HG03457 (cell line): ENCODE measurements at regions not wholly inside any gene's neighbourhood (a gene's known extent, or its start where the extent isn't known, plus 50 kb on each side); places are given as distances from the start of the nearest gene placed in this dataset.
"Not testable (repeated sequence)": the region's sequence is repeated elsewhere in the genome, so short reads cannot be mapped to it uniquely, and the experiment has no call there.

ENCODE experiments used
- ATAC-seq: cut with Tn5 transposase; IDR thresholded peaks from one replicate; pipeline ENCODE4 v1.9.1; 2021; ENCODE audit warnings: moderate number of reproducible peaks; ENCODE audit not compliant: unreplicated experiment

DNA sequence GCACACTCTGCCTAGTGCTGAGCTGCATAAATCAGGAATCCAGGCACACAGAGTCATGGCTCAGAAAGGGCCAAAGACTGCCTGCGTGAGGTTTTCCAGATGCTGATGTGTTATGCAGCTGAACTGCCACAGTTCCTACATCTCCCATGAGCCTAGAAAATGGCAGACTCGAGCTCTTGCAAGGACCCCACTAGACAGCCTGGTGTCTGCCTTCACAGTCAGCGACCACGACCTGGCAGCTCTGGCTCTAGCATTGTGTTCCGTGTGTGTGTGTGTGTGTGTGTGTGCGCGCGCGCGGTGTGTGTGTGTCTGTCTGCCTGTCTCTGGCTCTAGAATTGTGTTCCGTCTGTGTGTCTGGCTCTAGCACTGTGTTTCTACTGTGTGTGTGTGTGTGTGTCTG is 203.6 kb upstream of the AGTR2 start:
- no peak for ATAC-seq

DNA sequence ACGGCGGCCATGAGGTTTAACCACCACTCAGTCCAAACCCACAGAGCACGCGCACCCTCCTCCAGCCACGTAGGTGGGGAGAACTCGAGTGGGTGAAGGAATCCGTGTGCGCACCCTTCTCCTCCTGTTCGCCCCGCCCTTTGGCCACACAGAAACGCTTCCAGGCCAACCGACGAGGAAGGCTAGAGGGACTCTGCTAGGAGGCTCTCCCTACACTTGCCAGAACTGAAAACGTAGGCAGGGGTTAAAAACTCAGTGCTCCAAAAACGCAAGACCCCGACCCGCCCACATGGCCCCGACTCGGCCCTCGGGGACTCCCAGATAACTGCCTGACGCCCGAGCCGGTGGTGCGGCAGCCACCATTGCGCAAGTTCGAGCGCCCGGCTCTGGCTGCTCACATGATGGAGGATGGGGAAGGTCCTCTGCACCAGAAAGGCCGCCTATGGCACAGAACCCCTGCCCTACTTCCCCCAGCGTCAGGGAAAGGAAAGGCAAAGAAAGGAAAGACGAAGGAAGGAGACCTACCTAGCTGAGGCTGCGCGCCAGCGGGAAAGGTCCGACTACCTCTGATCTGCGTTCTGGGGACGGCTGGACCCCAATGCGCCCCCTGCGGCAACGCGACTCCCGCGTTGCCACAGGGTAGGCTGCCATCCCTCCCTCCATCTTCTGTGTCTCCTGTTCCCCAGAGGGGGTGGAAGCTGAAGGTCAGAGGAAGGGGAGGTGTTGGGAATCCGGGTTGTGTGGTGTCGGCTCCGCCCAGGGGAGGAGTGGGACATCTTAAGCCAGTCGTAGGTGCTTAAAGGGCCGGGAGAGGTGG is 201.9 kb upstream of the AGTR2 start:
- no peak for ATAC-seq

DNA sequence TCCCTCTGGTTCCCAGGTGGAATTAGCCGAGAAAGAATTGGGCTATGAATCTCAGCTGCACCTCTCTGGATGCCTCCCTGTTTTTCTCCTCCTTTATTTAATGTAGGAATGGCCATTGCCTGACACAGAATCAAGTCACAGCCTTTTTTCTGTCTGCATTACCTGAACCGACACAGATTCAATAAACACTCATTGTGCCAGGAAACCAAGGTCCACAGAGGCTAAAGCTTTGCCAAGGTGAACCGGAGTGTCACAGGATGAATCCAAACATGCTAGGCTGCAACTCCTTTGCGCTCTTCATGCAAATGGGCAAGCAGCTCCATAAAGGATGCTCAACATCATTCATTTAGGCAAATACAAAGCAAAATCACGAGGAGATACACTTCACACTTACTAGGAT is 199.8 kb upstream of the AGTR2 start:
- no peak for ATAC-seq

DNA sequence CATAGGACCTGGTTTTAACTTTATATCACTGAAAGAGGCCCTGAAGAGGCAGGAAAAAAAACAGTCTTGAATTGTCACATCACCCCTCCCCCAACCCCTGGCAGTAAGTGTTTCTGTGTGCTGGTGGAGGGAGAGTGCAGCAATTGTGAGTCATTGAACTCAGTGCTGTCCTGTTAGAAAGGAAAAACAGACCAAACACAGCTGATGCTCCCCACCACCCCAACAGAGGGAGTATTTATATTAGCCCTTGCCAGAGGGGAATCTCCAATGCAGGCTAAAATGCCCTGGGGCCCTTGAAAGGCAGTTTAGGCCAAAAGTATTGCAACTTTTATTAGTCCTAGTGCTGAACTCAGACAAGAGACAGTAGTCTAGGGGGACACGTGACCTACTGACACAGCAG is 197.8 kb upstream of the AGTR2 start:
- ATAC-seq = no peak

DNA sequence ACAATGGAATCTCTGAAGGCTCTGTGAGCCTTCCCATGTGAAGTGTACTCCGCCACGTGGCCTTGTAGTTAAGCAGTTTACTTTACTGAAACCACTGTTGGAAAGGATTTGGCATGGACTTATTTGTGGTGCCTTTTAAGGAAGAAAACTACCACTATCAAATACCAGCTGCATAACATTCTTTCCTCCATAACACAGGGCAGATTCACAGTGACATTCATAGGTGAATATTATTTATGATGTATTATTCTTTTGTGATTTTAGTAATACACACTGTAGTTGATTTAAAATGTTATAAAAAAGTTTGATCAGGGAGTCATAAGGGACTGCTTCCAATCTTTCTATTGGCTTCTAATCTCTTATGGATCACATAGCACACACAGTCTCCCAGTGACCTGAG is 192.5 kb upstream of the AGTR2 start:
- ATAC-seq = no peak

DNA sequence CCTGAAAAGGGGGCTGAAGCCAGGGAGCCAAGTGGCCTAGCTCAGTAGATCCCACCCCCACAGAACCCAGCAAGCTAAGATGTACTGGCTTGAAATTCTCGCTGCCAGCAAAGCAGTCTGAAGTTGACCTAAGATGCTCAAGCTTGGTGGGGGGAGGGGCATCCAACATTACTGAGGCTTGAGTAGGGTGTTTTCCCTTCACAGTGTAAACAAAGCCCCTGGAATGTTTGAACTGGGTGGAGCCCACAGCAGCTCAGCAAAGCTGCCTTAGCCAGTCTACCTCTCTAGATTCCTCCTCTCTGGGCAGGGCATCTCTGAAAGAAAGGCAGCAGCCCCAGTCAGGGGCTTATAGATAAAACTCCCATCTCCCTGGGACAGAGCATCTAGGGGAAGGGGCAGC is 187.4 kb upstream of the AGTR2 start:
- not testable (repeated sequence) for ATAC-seq

DNA sequence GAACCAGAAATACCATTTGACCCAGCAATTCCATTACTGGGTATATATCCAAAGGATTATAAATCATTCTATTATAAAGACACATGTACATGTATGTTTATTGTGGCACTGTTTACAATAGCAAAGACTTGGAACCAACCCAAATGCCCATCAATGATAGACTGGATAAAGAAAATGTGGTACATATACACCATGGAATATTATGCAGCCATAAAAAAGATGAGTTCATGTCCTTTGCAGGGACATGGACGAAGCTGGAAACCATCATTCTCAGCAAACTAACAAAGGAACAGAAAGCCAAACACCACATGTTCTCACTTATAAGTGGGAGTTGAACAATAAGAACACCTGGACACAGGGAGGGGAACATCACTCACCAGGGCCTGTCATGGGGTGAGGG is 183.1 kb upstream of the AGTR2 start:
- ATAC-seq = not testable (repeated sequence)

DNA sequence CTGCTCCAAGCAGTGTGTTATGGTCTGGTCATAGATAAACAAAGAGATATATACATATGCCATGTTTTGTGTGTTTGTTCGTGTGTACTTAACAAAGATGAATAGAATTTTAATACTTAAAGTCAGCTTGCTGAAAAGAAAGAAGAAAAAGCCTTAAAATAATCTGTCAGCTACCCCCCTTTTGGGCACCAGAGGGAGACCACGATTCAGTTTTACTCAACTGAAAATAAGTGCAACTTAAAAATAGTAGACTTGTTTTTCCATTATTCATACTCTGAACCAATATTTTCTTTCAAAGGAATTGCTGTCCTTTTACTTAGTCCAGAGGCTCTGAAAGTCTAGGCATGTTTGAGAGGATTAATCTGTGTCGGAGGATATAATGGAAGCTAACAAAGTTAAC is 181.7 kb upstream of the AGTR2 start:
- ATAC-seq = no peak

DNA sequence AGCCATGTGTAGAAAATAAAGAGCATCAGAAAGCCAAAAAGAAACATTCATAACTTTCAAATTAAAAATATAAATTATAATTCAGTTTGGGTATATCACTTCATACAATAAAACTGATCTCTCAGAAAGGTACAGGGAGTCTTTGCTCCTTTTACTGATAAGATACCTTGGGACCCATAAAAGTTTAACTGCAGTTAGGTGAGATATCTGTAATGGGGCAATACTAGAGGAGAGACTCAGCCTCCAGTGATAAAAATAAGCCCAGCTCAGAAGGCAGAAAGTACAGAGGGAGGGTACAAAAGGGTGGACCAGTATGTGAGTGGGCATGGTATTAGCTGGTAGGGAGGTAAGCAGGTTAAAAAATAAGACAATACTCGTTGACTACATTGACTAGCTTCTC is 180.9 kb upstream of the AGTR2 start:
- ATAC-seq = no peak

DNA sequence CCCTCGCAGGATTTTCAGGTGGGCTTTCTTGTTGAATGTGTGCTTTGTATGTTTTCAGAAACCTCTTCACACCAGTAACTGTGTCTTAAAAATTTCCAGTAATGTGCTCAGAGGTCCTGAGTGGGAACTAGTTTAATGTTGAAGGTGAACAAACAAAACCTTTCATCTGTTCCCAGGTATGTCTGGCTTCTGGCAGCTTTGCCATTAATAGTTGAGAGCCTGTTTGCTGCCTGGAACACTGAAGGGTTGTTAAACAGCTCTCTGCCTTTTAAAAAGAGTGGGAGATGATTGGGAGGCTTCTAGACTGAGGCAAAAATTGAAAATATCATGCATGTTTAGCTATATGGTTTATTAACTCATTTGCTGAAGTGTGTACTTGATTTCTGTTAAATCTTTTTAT is 161.2 kb upstream of the AGTR2 start:
- peak; percentile 6 for ATAC-seq

DNA sequence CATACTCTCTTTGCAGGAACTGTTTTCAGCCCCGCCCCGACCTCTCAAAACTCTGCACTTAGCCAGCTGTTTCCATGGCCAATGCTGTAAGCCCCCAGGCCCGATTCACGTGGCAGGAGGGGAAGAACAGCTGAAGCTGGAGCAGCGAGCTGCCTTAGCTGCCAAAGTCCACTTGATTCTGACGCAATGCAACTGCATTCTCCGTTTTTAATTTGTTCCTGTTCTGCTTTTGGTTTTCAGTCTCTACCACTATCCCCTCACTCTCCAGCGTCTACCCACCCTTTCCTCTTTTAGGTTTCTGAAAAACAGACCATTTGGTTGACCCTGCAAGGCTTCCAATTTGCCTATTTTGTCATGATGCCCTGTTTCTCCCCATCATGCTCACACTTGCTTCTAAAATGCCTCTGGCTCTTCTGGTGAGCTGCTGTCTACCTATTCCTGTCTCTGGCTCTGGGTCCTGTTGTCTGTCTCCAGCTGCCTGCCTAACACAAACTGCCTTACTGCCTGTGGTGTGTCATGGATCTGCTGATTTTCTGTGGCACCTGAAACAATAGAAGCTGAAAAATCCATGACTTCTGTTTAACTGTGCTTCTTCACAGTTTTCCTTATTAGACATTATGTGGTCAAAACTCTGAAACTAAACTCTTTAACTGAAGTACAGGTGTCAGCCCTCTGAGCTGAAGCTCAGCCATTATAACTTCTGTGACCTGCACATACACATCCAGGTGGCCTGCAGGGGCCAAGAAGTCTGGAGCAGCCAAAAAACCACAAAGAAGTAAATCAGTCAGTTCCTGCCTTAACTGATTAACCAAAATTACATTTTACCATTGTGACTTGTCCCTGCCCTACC is 160.5 kb upstream of the AGTR2 start:
- ATAC-seq = peak; percentile 80

DNA sequence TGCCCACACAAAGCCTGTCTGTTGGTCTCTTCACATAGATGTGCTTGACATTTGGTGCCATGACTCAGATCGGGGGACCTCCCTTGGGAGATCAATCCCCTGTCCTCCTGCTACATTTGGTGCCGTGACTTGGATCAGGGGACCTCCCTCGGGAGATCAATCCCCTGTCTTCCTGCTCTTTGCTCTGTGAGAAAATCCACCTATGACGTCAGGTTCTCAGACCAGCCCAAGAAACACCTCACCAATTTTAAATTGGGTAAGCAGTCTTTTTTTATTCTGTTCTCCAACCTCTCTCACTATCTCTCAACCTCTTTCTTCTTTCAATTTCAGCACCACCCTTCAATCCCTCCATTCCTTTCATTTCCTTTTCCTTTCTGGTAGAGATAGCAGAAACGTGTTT is 159.6 kb upstream of the AGTR2 start:
- ATAC-seq = no peak

DNA sequence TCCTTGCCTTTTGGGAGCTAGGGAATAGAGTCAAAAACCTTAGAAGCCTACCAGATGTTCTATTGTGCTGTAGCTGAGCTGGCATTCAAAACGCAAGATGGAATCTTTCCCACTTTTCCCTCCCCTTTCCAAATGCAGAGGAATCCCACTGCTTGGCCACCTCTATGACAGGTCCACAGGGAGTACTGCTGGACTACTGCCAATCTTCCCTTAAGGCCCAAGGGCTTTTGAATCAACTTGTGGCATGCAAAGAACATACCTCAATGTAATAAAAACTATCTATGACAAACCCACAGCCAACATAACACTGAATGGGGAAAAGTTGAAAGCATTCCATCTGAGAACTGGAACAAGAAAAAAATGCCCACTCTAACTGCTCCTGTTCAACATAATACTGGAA is 139.2 kb upstream of the AGTR2 start:
- ATAC-seq = no peak
